Stimulated activated naive B cell treated with anti-CD40 and anti-IgM and Interleukin-4, amounts not matched to agents 10 μg/mL and 1 μg/mL and 100 μg/mL, for 72 hours (primary cell): ENCODE measurements at regions not wholly inside any gene's neighbourhood (a gene's known extent, or its start where the extent isn't known, plus 50 kb on each side); places are given as distances from the start of the nearest gene placed in this dataset.
"Not testable (repeated sequence)": the region's sequence is repeated elsewhere in the genome, so short reads cannot be mapped to it uniquely, and the experiment has no call there.

Experiments
- ATAC-seq, 2 donors: fragments of 150-1000 bp; cut with Tn5 transposase; replicated peaks; 2 replicates each; pipeline ENCODE4 v1.10.0; 2021; ENCODE audit warnings: moderate library complexity in 1 of 2
- DNase-seq: peaks from one replicate; pipeline ENCODE4 v3.0.0; 2021
- H3K27ac Mint-ChIP-seq: one replicate; pipeline ENCODE4 v1.8.0; 2022; ENCODE audit warnings: mild to moderate bottlenecking, mixed read lengths
- H3K27me3 Mint-ChIP-seq, 2 donors: one replicate each; pipeline ENCODE4 v1.8.0; 2022; ENCODE audit warnings: mixed read lengths in 2 of 2
- H3K36me3 Mint-ChIP-seq, 2 donors: one replicate each; pipeline ENCODE4 v1.8.0; 2022; ENCODE audit warnings: mixed read lengths in 2 of 2, mild to moderate bottlenecking in 1 of 2
- H3K4me1 Mint-ChIP-seq, 2 donors: one replicate each; pipeline ENCODE4 v1.8.0; 2022; ENCODE audit warnings: mixed read lengths in 2 of 2, mild to moderate bottlenecking in 1 of 2
- H3K4me3 Mint-ChIP-seq, 2 donors: one replicate each; pipeline ENCODE4 v1.8.0; 2022; ENCODE audit warnings: mild to moderate bottlenecking in 2 of 2, mixed read lengths in 2 of 2, moderate library complexity in 1 of 2
- H3K9me3 Mint-ChIP-seq, 2 donors: one replicate each; pipeline ENCODE4 v1.8.0; 2022; ENCODE audit warnings: mixed read lengths in 2 of 2, mild to moderate bottlenecking in 1 of 2

DNA sequence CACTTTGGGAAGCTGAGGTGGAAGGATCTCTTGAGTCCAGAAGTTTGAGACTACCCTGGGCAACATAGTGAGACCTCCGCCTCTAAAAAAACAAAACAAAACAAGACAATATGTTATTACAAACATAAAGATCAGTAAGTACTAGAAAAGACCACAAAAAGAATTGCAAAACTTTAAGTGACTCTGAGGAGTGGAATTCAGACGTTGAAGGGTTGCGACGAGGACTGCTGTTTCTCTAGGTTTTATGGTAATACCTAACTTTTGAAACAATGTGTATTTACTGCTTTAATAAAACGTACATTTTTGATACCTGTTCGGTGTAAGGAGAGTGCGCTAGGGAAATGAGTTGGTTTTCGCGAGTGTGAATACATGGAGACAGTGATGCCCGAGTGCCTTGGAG lies 250.4 kb downstream of the GATA3 start:
- peaks cover 0 to 1% of the 10 kb centered on the region in 2 donors for H3K9me3 Mint-ChIP-seq
- no peak for ATAC-seq
- peaks cover 0 to 17% of the 10 kb centered on the region in 2 donors for H3K27me3 Mint-ChIP-seq
- no peaks in the 10 kb centered on the region for H3K4me1 Mint-ChIP-seq
- H3K36me3 Mint-ChIP-seq: no peaks in the 10 kb centered on the region
- no peak for DNase-seq
- no peak overlapping the region for H3K4me3 Mint-ChIP-seq
- H3K27ac Mint-ChIP-seq: no peak overlapping the region

DNA sequence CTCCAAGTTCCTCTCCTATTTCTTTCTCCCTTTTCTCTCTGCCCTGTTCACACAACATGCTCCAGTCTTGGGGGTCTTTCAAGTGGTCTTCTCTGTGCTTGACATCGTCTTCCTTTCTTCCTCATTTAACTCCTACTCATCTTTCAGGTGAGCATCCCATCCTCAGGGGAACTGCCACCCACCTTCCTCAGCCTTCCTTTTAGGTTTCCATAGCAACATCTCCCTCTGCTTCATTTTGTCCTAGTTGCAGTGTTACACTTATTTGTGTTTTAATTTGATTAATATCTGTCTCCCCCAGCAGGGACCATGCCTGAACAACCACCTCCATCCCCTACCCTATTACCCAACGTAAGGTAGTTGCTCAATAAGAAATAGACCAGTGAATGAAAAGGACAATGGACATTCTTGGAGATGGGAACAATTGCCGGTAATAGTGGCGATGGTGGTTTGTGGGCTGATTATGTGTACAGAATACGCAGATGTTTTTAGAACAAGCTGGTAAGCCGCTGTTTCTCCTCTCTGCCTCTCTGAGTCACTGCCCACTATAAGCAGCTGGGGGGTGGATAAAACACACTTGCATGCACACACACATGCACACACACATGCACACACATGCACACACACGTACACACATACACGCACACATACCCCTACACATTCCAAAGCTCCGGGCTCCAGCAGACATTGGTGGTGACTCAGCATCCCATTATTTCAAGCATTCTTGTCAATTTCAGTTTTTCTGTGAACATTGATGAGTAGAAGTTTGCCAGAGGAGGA lies 251.6 kb downstream of the GATA3 start:
- Mint-ChIP-seq H3K4me1 (no peaks in the 10 kb centered on the region), H3K27me3 (peaks cover 0 to 17% of the 10 kb centered on the region in 2 donors), H3K4me3 (no peak overlapping the region), H3K9me3 (peaks cover 0 to 1% of the 10 kb centered on the region in 2 donors), H3K36me3 (no peaks in the 10 kb centered on the region), H3K27ac (no peak overlapping the region)
- DNase-seq (no peak), ATAC-seq (no peak)

DNA sequence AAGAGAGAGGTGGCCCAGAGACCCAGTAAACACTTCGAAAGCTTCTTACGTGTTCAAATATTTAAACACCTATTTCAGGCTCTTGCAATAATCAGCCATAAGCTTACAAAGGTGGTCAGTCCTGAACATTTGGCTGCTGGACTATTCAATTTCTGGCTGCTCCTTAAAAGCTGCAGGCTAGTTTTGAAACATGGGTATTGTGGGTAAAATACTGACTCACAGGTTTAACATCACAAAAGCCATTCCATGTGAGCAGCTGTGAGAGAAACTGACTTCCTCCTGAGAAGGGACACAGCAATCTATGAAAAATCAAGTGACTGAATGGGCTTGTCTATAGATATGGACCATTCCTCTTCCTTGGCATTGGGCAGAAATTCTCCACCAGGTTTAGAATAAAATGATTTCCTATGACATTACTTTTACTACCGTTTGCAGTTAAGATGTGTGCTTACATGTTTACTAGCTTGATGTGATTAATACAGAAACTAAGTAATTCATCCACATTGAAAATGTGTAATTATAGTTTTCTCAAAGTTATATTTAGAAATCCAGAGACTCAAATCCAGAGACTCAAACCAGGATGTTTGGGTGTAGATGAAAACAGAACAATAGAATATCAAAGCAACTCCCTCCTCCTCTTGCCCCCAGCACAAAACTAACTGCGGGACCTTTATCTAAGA lies 252.3 kb downstream of the GATA3 start:
- ATAC-seq (no peak), DNase-seq (no peak)
- H3K9me3 Mint-ChIP-seq: peaks cover 0 to 1% of the 10 kb centered on the region in 2 donors
- H3K4me3 Mint-ChIP-seq: no peak overlapping the region
- no peaks in the 10 kb centered on the region for H3K4me1 Mint-ChIP-seq
- peaks cover 0 to 17% of the 10 kb centered on the region in 2 donors for H3K27me3 Mint-ChIP-seq
- no peaks in the 10 kb centered on the region for H3K36me3 Mint-ChIP-seq
- no peak overlapping the region for H3K27ac Mint-ChIP-seq

DNA sequence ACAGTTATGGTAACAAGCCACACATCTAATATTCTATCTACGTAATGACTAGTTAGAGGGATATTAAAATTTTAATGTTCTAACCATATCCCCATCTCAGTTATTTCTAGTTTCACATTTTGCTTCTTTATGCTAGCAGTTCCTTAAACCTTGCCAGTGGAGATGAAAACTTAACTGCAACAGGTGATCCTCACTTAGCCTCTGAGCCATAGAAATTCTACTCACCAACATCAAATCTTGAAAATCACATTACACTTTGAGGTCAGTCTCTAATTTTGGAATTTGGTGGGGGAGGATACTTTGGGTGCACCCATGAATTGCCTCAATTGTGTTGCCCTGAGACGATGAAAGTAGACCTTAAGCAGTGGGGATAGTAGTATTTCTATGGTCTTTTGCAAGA lies 256.4 kb downstream of the GATA3 start:
- Mint-ChIP-seq H3K4me3 (no peak overlapping the region), H3K36me3 (no peaks in the 10 kb centered on the region), H3K4me1 (no peaks in the 10 kb centered on the region), H3K27me3 (peaks cover 0 to 8% of the 10 kb centered on the region in 2 donors), H3K27ac (no peak overlapping the region), H3K9me3 (no peaks in the 10 kb centered on the region)
- DNase-seq: no peak
- no peak for ATAC-seq

DNA sequence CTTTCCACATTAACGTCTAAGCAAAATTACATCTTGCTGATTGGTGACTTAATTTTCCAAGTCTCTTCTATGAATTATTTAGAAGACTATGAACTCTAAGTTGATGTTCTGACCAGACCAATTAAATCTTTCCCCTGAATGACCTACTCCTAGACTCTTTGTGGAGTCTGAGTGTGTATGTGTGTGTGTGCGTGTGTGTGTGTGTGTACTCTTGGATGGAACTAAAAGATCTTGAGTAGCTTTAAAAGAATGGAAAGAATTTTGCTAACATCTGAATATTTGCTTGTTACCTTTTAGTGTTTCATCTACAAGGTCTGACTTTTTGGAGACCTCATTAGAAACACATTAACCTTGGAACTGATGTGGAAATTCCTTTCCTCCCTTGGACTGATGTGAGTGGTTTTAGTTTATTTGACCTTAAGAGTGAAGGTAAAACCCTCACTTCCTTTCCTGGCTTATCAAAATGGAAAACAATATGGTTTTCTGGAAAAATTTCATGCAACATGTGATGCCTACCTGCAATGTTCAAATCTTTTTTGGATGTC lies 257.1 kb downstream of the GATA3 start:
- DNase-seq: no peak
- ATAC-seq: no peak
- Mint-ChIP-seq H3K27ac (no peak overlapping the region), H3K4me1 (no peaks in the 10 kb centered on the region), H3K4me3 (no peak overlapping the region), H3K36me3 (no peaks in the 10 kb centered on the region), H3K9me3 (no peaks in the 10 kb centered on the region), H3K27me3 (peaks cover 0 to 8% of the 10 kb centered on the region in 2 donors)

DNA sequence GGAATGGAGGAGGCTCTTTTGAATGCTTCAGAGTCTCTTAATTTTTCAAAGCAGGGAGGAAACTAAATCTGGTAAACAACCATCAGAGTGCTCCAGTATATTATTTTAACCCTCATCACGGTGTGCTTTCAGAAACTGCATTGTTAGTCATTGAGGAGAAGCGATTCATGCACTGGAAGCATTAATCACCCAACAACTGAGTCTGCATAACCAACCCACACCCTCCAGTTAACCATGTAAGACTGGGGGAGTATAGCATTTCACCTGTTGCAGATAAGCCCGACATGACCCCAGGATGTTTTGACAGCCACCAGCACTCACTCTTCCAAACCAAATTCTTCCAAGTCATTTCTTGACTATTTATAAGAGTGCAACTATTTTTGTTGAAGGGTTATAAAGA lies 257.6 kb downstream of the GATA3 start:
- Mint-ChIP-seq H3K27ac (no peak overlapping the region), H3K36me3 (no peaks in the 10 kb centered on the region), H3K9me3 (no peaks in the 10 kb centered on the region), H3K4me3 (no peak overlapping the region), H3K27me3 (peaks cover 0 to 8% of the 10 kb centered on the region in 2 donors), H3K4me1 (no peaks in the 10 kb centered on the region)
- ATAC-seq: no peak
- no peak for DNase-seq

DNA sequence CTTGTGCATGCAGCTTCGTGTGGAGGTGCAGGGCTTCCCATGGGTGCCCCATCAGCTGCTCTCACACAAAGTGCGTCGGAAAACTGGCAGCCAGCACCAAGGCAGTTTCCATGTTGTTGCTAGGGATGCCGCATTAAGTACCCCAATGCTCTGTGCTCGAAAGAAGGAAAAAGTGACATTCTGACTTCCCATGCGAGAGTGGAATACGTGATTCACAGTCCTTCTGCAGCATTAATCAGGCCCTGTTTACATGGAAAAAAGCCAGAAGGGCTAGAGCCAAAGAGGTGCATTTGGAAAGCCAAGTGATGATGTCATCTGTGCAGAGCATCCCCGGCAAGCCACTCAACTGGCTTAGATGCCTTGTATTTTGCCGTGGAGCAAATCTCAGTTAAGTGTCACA lies 258.3 kb downstream of the GATA3 start:
- Mint-ChIP-seq H3K4me3 (no peak overlapping the region), H3K9me3 (no peaks in the 10 kb centered on the region), H3K36me3 (no peaks in the 10 kb centered on the region), H3K27ac (no peak overlapping the region), H3K4me1 (no peaks in the 10 kb centered on the region), H3K27me3 (peaks cover 0 to 8% of the 10 kb centered on the region in 2 donors)
- DNase-seq: no peak
- ATAC-seq: no peak

DNA sequence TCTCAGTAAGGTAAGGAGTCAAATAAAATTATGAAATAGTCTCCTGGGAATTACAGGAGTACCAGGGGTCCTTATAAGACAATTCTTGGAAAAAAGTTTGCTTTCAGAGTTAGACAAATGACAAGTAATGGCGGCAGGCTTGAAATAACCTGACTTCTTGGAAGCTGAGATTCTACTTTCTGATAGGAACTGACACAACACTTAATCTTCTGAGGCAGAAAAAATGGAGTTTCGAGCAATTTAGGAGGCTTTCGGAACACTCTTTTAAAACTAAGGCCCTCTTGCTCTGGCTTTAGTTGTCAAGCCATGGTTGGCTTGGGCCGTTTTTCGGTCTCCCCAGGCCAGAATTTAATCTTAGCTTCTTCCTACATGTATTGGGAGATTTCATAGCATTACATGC lies 260.0 kb downstream of the GATA3 start:
- Mint-ChIP-seq H3K36me3 (no peaks in the 10 kb centered on the region), H3K27ac (no peak overlapping the region), H3K9me3 (peaks cover 0 to 1% of the 10 kb centered on the region in 2 donors), H3K27me3 (peaks cover 3 to 8% of the 10 kb centered on the region in 2 donors), H3K4me3 (no peak overlapping the region), H3K4me1 (no peaks in the 10 kb centered on the region)
- no peak for DNase-seq
- no peak for ATAC-seq

DNA sequence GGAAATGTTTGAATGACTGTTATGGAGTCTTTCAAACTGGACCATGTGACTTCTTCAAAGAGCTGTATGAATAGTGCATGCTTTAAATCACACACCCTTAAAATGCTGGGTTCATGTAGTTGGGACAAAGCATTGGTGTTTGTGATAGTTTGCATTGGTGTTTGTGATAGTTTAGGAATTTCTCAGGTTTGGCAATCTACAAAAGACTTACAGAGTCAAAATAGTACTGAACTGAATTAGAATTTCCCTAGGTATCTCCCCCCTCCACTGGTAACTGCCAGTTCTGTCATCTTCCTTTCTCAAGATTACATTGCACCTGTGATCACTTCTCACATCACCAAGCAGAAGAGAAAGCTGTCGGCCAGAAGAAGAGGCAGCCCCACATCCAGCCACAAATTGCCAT lies 261.1 kb downstream of the GATA3 start:
- Mint-ChIP-seq H3K9me3 (peaks cover 0 to 3% of the 10 kb centered on the region in 2 donors), H3K4me1 (no peaks in the 10 kb centered on the region), H3K27me3 (peaks cover 13 to 14% of the 10 kb centered on the region in 2 donors), H3K4me3 (no peak overlapping the region), H3K36me3 (no peaks in the 10 kb centered on the region), H3K27ac (no peak overlapping the region)
- ATAC-seq: peak in 1 of 2 donors; percentile 36
- DNase-seq: no peak

DNA sequence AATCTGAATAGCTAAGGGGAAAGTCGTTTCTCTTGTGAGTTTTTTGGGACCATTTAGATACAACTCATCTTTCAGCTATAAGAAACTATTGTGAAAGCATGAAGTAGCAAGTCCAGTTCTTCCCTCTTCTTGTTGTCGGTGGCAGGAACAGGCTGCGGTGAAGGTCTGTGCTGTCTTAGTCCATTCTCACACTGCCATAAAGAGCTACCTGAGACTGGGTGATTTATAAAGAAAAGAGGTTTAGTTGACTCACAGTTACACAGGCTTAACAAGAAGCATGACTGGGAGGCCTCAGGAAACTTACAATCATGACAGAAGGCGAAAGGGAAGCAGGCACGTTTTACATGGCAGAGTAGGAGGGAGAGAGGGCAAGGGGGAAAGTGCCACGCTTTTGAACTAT lies 261.8 kb downstream of the GATA3 start:
- Mint-ChIP-seq H3K9me3 (peaks cover 0 to 3% of the 10 kb centered on the region in 2 donors), H3K36me3 (no peaks in the 10 kb centered on the region), H3K4me3 (no peak overlapping the region), H3K27me3 (peaks cover 14 to 17% of the 10 kb centered on the region in 2 donors), H3K4me1 (no peaks in the 10 kb centered on the region), H3K27ac (no peak overlapping the region)
- ATAC-seq (no peak), DNase-seq (no peak)

DNA sequence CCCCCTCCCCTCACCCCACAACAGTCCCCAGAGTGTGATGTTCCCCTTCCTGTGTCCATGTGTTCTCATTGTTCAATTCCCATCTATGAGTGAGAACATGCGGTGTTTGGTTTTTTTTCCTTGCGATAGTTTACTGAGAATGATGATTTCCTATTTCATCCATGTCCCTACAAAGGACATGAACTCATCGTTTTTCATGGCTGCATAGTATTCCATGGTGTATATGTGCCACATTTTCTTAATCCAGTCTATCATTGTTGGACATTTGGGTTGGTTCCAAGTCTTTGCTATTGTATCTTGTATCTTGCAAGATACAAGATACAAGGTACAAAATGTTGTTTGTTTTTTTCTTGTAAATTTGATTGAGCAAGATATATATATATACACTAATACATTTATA lies 263.9 kb downstream of the GATA3 start:
- not testable (repeated sequence) for H3K36me3 Mint-ChIP-seq, H3K4me3 Mint-ChIP-seq, H3K4me1 Mint-ChIP-seq, DNase-seq, H3K27ac Mint-ChIP-seq, ATAC-seq, H3K9me3 Mint-ChIP-seq
- H3K27me3 Mint-ChIP-seq: peaks cover 9 to 19% of the 10 kb centered on the region in 2 donors

DNA sequence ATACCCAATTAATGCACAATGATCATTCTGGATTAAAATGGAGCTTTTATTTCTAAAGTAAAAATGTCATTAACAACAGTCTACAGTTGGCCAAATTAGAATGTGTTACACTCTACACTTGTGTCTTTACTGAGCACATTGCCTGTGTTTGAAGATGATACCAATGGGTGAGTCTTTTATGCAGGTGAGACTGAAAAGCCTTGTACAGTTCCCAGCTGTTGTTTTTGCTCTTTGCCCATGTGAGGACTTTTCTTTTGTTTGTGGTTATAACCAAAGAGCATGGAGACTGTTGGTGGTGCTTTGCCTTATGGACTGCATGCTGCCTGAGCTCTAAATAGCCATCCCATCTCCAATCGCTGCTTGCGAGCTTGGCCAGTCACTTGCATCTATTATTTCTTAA lies 264.5 kb downstream of the GATA3 start:
- DNase-seq (no peak), ATAC-seq (no peak)
- Mint-ChIP-seq H3K27ac (no peak overlapping the region), H3K4me1 (no peaks in the 10 kb centered on the region), H3K9me3 (peaks cover 0 to 3% of the 10 kb centered on the region in 2 donors), H3K4me3 (no peak overlapping the region), H3K27me3 (peaks cover 13 to 25% of the 10 kb centered on the region in 2 donors), H3K36me3 (no peaks in the 10 kb centered on the region)

DNA sequence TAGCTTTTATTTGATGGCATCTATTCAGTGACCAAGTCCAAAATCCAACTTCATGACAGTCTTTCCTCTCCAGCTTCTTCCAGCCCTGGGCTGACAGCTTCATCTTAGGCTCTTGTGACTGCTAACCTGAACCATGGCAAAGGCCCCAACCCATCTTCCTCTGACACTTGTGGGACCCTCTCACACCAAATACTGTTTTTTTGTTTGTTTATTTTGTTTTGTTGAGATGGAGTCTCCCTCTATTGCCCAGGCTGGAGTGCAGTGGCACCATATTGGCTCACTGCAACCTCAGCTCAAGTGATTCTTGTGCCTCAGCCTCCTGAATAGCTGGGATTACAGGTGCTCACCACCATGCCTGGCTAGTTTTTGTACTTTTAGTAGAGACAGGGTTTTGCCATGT lies 265.2 kb downstream of the GATA3 start:
- Mint-ChIP-seq H3K4me1 (no peaks in the 10 kb centered on the region), H3K27me3 (peaks cover 13 to 25% of the 10 kb centered on the region in 2 donors), H3K27ac (no peak overlapping the region), H3K36me3 (no peaks in the 10 kb centered on the region), H3K9me3 (peaks cover 0 to 3% of the 10 kb centered on the region in 2 donors), H3K4me3 (no peak overlapping the region)
- ATAC-seq (no peak), DNase-seq (no peak)

DNA sequence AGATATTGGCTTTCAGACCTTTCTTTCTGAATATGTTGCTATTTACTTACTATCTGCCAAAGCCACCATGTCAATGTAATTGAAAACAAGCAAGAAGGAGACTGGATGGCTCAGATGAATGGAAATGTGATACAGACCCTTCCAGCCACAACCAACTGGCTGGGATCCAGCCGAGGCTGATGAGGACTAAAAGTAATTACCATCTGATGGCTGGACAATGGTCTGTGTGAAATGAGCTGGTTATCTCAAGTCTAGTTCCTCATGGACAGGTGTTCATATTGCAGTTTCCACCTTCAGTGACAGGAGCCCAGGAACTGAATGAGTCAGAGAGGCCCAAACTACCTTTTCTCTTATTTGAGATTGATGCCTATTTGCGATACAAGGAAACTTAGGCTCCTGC lies 267.5 kb downstream of the GATA3 start:
- peaks cover 13 to 33% of the 10 kb centered on the region in 2 donors for H3K27me3 Mint-ChIP-seq
- H3K4me1 Mint-ChIP-seq: peaks cover 0 to 5% of the 10 kb centered on the region in 2 donors
- no peak for DNase-seq
- H3K4me3 Mint-ChIP-seq: no peak overlapping the region
- ATAC-seq: peak in 1 of 2 donors; percentile 28
- no peaks in the 10 kb centered on the region for H3K36me3 Mint-ChIP-seq
- H3K9me3 Mint-ChIP-seq: peaks cover 0 to 3% of the 10 kb centered on the region in 2 donors
- H3K27ac Mint-ChIP-seq: no peak overlapping the region
